Neural crest cell (in vitro differentiated cells): ENCODE measurements at regions not wholly inside any gene's neighbourhood (a gene's known extent, or its start where the extent isn't known, plus 50 kb on each side); places are given as distances from the start of the nearest gene placed in this dataset.

Experiments used
- DNase-seq: peaks from one replicate; pipeline ENCODE4 v3.0.0; 2021; ENCODE audit warnings: low read depth, mixed read lengths, low spot score
- H3K27ac Mint-ChIP-seq: one replicate; pipeline ENCODE4 v1.8.0; 2021; ENCODE audit warnings: mild to moderate bottlenecking, mixed read lengths; ENCODE audit not compliant: unreplicated experiment
- H3K27me3 Mint-ChIP-seq: 2 replicates; pipeline ENCODE4 v1.8.0; 2021; ENCODE audit warnings: low read depth, mild to moderate bottlenecking, mixed read lengths
- H3K36me3 Mint-ChIP-seq: 2 replicates; pipeline ENCODE4 v1.8.0; 2021; ENCODE audit warnings: low read depth, mild to moderate bottlenecking, mixed read lengths
- H3K4me1 Mint-ChIP-seq: 2 replicates; pipeline ENCODE4 v1.8.0; 2021; ENCODE audit warnings: mixed read lengths
- H3K4me3 Mint-ChIP-seq: one replicate; pipeline ENCODE4 v1.8.0; 2021; ENCODE audit warnings: mild to moderate bottlenecking, mixed read lengths
- H3K9me3 Mint-ChIP-seq: 2 replicates; pipeline ENCODE4 v1.8.0; 2021; ENCODE audit warnings: mixed read lengths
- TF ChIP-seq, protein P1 (sequence below): fragments of 200-600 bp; sonication (generic); conservative IDR thresholded peaks from 2 replicates; pipeline ENCODE4 v1.5.0; 2021; ENCODE audit warnings: antibody characterized with exemption, mild to moderate bottlenecking

DNA sequence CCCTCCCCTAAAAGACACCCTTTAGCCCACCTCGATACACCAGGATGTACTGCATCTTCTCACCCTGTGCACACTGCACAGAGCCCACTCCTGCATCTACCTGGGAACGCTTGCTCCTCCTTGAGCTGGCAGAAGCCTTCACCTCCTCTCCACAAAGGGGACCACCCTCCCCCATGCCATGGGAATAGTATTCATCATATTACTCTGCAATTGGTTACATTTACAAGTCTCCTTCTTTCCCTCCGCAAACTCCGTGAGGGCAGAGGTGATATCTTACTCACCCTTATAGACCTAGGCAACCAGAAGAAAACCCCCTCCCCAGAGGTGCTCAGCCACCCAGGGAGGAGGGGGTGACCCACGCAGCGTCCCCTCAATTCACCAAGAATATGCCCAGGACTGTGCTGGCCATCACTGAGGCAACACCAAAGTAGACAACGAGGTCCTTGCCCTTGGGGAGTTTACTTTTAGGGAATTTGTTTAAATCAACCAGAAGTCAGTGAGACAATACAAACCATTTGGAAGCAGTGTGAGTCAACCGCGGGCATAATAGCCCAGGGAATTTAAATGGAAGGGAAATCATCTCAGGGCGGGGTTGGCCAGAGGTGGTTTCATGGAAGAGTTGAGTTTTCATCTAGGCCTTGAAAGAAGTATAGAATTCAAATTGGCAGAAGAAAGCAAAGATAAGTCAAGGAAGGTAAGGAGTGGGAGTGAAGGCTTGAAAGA is 214.5 kb downstream of the BARX2 start:
- H3K9me3 Mint-ChIP-seq, result no peaks in the 10 kb centered on the region
- H3K36me3 Mint-ChIP-seq, result no peaks in the 10 kb centered on the region
- H3K4me1 Mint-ChIP-seq, result no peaks in the 10 kb centered on the region
- H3K27ac Mint-ChIP-seq, result no peak overlapping the region
- no peak for DNase-seq
- TF ChIP-seq, protein P1, sequence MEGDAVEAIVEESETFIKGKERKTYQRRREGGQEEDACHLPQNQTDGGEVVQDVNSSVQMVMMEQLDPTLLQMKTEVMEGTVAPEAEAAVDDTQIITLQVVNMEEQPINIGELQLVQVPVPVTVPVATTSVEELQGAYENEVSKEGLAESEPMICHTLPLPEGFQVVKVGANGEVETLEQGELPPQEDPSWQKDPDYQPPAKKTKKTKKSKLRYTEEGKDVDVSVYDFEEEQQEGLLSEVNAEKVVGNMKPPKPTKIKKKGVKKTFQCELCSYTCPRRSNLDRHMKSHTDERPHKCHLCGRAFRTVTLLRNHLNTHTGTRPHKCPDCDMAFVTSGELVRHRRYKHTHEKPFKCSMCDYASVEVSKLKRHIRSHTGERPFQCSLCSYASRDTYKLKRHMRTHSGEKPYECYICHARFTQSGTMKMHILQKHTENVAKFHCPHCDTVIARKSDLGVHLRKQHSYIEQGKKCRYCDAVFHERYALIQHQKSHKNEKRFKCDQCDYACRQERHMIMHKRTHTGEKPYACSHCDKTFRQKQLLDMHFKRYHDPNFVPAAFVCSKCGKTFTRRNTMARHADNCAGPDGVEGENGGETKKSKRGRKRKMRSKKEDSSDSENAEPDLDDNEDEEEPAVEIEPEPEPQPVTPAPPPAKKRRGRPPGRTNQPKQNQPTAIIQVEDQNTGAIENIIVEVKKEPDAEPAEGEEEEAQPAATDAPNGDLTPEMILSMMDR, result no peak
- H3K27me3 Mint-ChIP-seq, result peaks cover 6% of the 10 kb centered on the region
- no peak overlapping the region for H3K4me3 Mint-ChIP-seq

DNA sequence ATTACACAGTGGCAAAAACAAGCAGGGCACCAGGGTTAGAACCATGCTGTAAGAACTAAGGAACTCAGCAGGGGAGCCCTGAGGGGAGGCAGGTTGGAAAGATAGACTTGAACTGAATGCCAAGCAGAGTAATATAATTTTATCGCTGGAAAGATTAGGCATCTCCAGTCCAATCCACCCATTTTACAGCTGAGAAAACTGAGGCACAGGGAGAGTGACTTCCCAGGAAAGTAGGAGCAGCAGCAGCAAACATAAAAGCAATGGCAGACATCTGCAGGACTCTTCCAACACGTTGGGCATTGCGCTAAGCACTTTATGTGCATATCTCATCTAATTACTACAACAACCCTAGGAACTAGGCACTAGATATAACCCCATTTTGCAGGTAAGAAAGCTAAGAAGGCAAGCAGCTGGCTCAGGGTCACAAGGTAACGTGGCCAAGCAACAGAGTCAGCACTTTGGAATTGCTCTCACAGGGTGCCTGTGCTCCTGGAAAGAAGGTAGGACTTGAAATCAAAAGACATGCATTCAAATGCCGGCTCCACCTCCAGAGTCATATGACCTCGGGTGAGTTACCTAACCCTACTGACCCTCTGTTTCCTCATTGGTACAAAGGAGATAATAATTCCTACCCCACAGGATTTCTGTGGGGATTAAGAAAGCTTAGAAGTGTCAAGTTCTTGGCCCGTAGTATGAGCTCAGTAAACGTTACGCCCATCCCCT is 215.3 kb downstream of the BARX2 start:
- Mint-ChIP-seq H3K36me3 (no peaks in the 10 kb centered on the region), H3K27ac (no peak overlapping the region), H3K27me3 (peaks cover 6% of the 10 kb centered on the region), H3K9me3 (no peaks in the 10 kb centered on the region), H3K4me3 (no peak overlapping the region), H3K4me1 (no peaks in the 10 kb centered on the region)
- DNase-seq, result no peak
- TF ChIP-seq, protein P1, result no peak

DNA sequence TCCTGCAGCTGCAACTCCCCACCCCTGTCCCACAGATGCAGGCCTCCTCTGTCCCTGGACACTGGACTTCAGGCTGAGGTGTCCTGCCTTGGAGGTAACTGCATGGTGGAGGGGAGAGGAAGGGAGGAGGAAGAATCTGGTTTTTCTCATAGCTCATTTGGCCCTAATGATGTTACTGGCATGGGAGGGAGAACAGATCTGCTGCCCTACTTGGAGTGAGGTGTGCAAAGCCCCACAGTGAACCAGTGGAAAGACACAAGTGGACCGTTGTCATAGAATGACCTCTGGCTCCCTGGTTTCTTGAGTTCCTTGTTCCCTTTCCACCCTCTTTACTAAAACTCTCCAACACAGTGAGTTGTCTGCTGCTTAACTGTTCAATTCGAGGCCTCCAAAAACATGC is 215.9 kb downstream of the BARX2 start:
- no peak overlapping the region for H3K4me3 Mint-ChIP-seq
- H3K27ac Mint-ChIP-seq, result no peak overlapping the region
- H3K27me3 Mint-ChIP-seq, result peaks cover 6% of the 10 kb centered on the region
- H3K36me3 Mint-ChIP-seq, result no peaks in the 10 kb centered on the region
- peaks cover 3% of the 10 kb centered on the region for H3K9me3 Mint-ChIP-seq
- TF ChIP-seq, protein P1, result no peak
- DNase-seq, result no peak
- H3K4me1 Mint-ChIP-seq, result no peaks in the 10 kb centered on the region

DNA sequence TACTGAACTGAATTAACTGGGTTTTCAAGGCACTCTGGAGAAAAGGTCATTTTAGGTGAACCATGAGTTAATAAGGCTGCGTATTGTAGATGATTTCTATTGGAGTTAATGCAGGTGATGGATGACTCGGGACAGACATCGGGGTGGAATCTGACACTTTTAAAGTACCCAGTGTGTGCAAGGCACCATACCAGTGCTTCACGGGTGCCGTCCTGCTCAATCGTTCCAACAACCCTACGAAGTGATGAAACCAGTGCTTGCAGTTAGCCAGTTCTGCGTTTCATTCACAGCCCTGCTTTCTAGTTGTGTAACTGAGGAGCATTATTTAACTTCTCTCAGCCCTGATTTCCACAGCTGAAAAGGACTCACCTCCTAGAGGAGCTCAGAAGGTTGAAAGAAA is 216.5 kb downstream of the BARX2 start:
- peaks cover 6% of the 10 kb centered on the region for H3K27me3 Mint-ChIP-seq
- H3K36me3 Mint-ChIP-seq, result no peaks in the 10 kb centered on the region
- TF ChIP-seq, protein P1, result no peak
- no peak for DNase-seq
- H3K9me3 Mint-ChIP-seq, result peaks cover 3% of the 10 kb centered on the region
- no peaks in the 10 kb centered on the region for H3K4me1 Mint-ChIP-seq
- no peak overlapping the region for H3K4me3 Mint-ChIP-seq
- H3K27ac Mint-ChIP-seq, result no peak overlapping the region

DNA sequence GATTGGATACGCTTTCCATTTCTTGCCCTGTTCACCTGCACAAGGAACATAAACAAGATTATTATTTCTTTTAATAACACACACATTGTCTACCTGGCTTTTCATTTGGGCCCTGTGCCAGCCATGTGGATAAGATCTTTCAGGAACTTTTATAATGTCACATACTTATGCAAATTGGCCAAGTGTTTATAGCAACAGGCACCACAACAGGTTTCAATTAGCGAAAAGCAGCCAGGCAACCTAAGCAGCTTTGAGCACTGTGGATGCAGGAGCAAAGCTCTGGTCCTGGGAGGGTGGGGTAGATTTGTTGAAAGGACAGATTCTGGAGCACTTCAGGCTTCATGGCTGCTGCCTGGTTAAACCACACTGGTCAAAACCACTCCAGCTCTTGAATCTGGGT is 217.4 kb downstream of the BARX2 start:
- H3K4me1 Mint-ChIP-seq, result no peaks in the 10 kb centered on the region
- TF ChIP-seq, protein P1, result no peak
- no peak overlapping the region for H3K27ac Mint-ChIP-seq
- H3K27me3 Mint-ChIP-seq, result peaks cover 6% of the 10 kb centered on the region
- no peak overlapping the region for H3K4me3 Mint-ChIP-seq
- peaks cover 3% of the 10 kb centered on the region for H3K9me3 Mint-ChIP-seq
- DNase-seq, result no peak
- no peaks in the 10 kb centered on the region for H3K36me3 Mint-ChIP-seq
